ENCODE measurements at regions not wholly inside any gene's neighbourhood (a gene's known extent, or its start where the extent isn't known, plus 50 kb on each side); places are given as distances from the start of the nearest gene placed in this dataset.
A peak's percentile ranks its signal among the peaks of the same experiment; 100 is the strongest.

- peak; percentile 79 for DNase-seq (ENCODE audit: low read depth)
- TF ChIP-seq CTCF (conservative IDR thresholded peaks at IDR 0.05; ENCODE audit: control insufficient read depth, insufficient read depth, low read depth, low read length), result no peak
- no peak overlapping the region for H3K4me3 ChIP-seq (ENCODE audit: control insufficient read depth, low read depth, low read length)
Observed at GRCh38 chr16:75929046-75929445, 202.8 kb upstream of the CPHXL start.

- H3K4me3 ChIP-seq (ENCODE audit: control insufficient read depth, low read depth, low read length), result no peak overlapping the region
- TF ChIP-seq CTCF (conservative IDR thresholded peaks at IDR 0.05; ENCODE audit: control insufficient read depth, insufficient read depth, low read depth, low read length), result no peak
- DNase-seq (ENCODE audit: low read depth), result peak; percentile 95
Observed at GRCh38 chr16:75931043-75931442, 204.8 kb upstream of the CPHXL start.

- DNase-seq (ENCODE audit: low read depth), result no peak
- H3K4me3 ChIP-seq (ENCODE audit: control insufficient read depth, low read depth, low read length), result no peak overlapping the region
- TF ChIP-seq CTCF (conservative IDR thresholded peaks at IDR 0.05; ENCODE audit: control insufficient read depth, insufficient read depth, low read depth, low read length), result no peak
Observed at GRCh38 chr16:75931970-75932369, 205.7 kb upstream of the CPHXL start.

- no peak for TF ChIP-seq CTCF (conservative IDR thresholded peaks at IDR 0.05; ENCODE audit: control insufficient read depth, insufficient read depth, low read depth, low read length)
- no peak for DNase-seq (ENCODE audit: low read depth)
- no peak overlapping the region for H3K4me3 ChIP-seq (ENCODE audit: control insufficient read depth, low read depth, low read length)
Observed at GRCh38 chr16:75938818-75939217, 212.5 kb upstream of the CPHXL start.

- DNase-seq (ENCODE audit: low read depth), result no peak
- no peak overlapping the region for H3K4me3 ChIP-seq (ENCODE audit: control insufficient read depth, low read depth, low read length)
- no peak for TF ChIP-seq CTCF (conservative IDR thresholded peaks at IDR 0.05; ENCODE audit: control insufficient read depth, insufficient read depth, low read depth, low read length)
Observed at GRCh38 chr16:75942351-75942750, 216.1 kb upstream of the CPHXL start.

GRCh38 chr16:75942936-75943335, 216.6 kb upstream of the CPHXL start:
- DNase-seq (ENCODE audit: low read depth), result peak; percentile 17
- TF ChIP-seq CTCF (conservative IDR thresholded peaks at IDR 0.05; ENCODE audit: control insufficient read depth, insufficient read depth, low read depth, low read length), result no peak
- H3K4me3 ChIP-seq (ENCODE audit: control insufficient read depth, low read depth, low read length), result no peak overlapping the region
